ENCODE measurements at regions not wholly inside any gene's neighbourhood (a gene's known extent, or its start where the extent isn't known, plus 50 kb on each side); places are given as distances from the start of the nearest gene placed in this dataset.

DNA sequence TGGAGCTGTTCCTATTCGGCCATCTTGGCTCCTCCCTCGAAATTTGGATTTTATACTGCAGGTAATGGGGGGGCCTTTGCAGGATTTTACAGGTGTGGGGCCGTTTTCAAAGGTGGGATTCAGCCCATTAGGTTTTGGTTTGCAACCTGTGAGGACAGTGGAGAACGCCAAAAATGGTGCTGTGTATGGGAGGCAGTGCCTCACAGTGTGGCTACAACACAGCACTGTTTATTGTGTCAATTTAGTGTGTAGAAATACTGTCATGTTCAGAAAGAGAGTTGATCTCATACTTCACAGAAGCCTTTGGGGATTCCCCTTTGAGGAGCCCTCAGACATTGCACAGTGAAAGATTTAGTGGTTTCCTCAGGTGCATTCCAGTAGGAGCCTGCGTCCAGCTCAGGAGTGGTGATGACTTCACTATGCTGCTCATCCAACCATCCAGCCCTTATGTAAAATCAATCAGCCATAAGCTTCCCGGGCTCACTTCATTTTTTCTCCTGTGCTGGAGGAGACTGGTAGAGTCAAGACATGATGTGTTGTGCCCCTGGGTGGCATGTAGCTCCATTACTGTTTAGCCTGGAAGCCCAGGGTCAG lies 92.7 kb upstream of the PRMT8 start:
- Mint-ChIP-seq H3K9me3 (peaks cover 0 to 12% (median 6%) of the 10 kb centered on the region in 5 donors), H3K4me1 (no peaks in the 10 kb centered on the region), H3K36me3 (no peaks in the 10 kb centered on the region), H3K27ac (no peak overlapping the region), H3K4me3 (no peak overlapping the region), H3K27me3 (peaks cover 30 to 45% of the 10 kb centered on the region in 2 donors)
- POLR2A ChIA-PET = no interaction called here
- no peak for DNase-seq
- Histone ChIP-seq H3K9me3 (ENCODE audit: low read length) (no peaks in the 10 kb centered on the region), H3K27me3 (ENCODE audit: insufficient read depth, low read length, poor library complexity, severe bottlenecking) (peaks cover 7% of the 10 kb centered on the region), H3K36me3 (ENCODE audit: insufficient read depth, low read length) (no peaks in the 10 kb centered on the region), H3K4me1 (ENCODE audit: insufficient read depth, low read length) (no peaks in the 10 kb centered on the region), H3K27ac (ENCODE audit: low read depth, low read length) (no peak overlapping the region), H3K4me3 (ENCODE audit: low read length) (no peak overlapping the region)
- CTCF ChIA-PET = no interaction called here

GRCh38 chr12:3405821-3406220 lies 85.2 kb upstream of the PRMT8 start:
- H3K27ac Mint-ChIP-seq = no peak overlapping the region

DNA sequence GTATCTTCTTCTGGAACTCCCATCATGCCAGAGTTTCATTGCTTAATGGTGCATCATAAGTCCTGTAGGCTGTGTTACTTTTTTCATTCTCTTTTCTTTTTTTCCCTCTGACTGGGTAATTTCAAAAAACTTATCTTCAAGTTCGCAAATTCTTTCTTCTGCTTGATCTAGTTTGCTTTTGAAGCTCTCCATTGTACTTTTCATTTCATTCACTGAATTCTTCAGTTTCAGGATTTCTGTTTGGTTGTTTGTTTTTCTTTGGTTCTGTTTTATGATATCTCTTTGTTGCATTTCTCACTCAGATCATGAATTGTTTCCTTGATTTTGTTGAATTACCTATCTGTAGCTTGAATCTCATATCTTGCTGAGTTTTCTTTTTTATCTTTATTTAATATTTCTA lies 83.3 kb upstream of the PRMT8 start:
- Histone ChIP-seq H3K36me3 (ENCODE audit: insufficient read depth, low read length) (no peaks in the 10 kb centered on the region), H3K4me1 (ENCODE audit: insufficient read depth, low read length) (no peaks in the 10 kb centered on the region), H3K9me3 (ENCODE audit: low read length) (no peaks in the 10 kb centered on the region), H3K27me3 (ENCODE audit: insufficient read depth, low read length, poor library complexity, severe bottlenecking) (no peaks in the 10 kb centered on the region), H3K4me3 (ENCODE audit: low read length) (no peak overlapping the region), H3K27ac (ENCODE audit: low read depth, low read length) (no peak overlapping the region)
- H3K9me3 Mint-ChIP-seq = peaks cover 28 to 44% (median 39%) of the 10 kb centered on the region in 5 donors
- H3K36me3 Mint-ChIP-seq = no peaks in the 10 kb centered on the region
- H3K27me3 Mint-ChIP-seq = peaks cover under 1 to 11% of the 10 kb centered on the region in 2 donors
- H3K4me1 Mint-ChIP-seq = no peaks in the 10 kb centered on the region
- no peak for DNase-seq
- no peak overlapping the region for H3K27ac Mint-ChIP-seq
- no peak overlapping the region for H3K4me3 Mint-ChIP-seq
- CTCF ChIA-PET = interaction anchor here (0.8 to 1.2 kb wide), 2 partner anchors 10 to 98 kb away, joined by 3 read pairs; no protein-coding TSS in a partner anchor
- POLR2A ChIA-PET = no interaction called here

More at GRCh38 chr12:3405821-3406220, 85.2 kb upstream of the PRMT8 start:
- DNase-seq = no peak
- H3K36me3 ChIP-seq (ENCODE audit: insufficient read depth, low read length) = no peaks in the 10 kb centered on the region
- H3K27me3 Mint-ChIP-seq = peaks cover 16 to 17% of the 10 kb centered on the region in 2 donors
- no peaks in the 10 kb centered on the region for H3K4me1 ChIP-seq (ENCODE audit: insufficient read depth, low read length)
- no peak overlapping the region for H3K4me3 Mint-ChIP-seq
- H3K27ac ChIP-seq (ENCODE audit: low read depth, low read length) = no peak overlapping the region
- POLR2A ChIA-PET = no interaction called here
- CTCF ChIA-PET = no interaction called here
- H3K9me3 ChIP-seq (ENCODE audit: low read length) = no peaks in the 10 kb centered on the region
- H3K27me3 ChIP-seq (ENCODE audit: insufficient read depth, low read length, poor library complexity, severe bottlenecking) = no peaks in the 10 kb centered on the region
- H3K36me3 Mint-ChIP-seq = no peaks in the 10 kb centered on the region
- no peak overlapping the region for H3K4me3 ChIP-seq (ENCODE audit: low read length)
- H3K4me1 Mint-ChIP-seq = no peaks in the 10 kb centered on the region
- peaks cover 28 to 43% (median 42%) of the 10 kb centered on the region in 5 donors for H3K9me3 Mint-ChIP-seq

DNA sequence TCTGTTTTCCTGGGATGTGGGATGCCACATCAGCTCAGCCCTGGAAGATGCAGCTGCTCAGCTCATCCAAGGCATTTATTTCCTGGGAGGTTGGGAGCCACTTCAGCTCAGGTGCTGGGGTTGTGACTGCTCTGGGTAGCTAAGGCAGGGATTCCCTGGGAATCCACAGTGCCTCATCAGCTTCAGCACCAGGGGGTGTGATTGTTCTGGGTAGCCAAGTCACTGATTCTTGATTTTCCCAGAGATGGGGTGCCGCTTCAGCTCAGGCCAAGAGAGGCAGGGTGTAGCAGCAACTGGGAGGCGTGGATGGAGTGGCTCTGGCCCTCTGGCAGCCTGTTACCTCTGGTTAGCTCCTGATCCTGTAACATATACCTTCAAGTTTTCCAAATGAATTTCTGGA lies 81.3 kb upstream of the PRMT8 start:
- peaks cover 6 to 11% of the 10 kb centered on the region in 2 donors for H3K27me3 Mint-ChIP-seq
- POLR2A ChIA-PET = no interaction called here
- H3K27me3 ChIP-seq (ENCODE audit: insufficient read depth, low read length, poor library complexity, severe bottlenecking) = no peaks in the 10 kb centered on the region
- no peaks in the 10 kb centered on the region for H3K4me1 Mint-ChIP-seq
- no peak for DNase-seq
- no peaks in the 10 kb centered on the region for H3K9me3 ChIP-seq (ENCODE audit: low read length)
- H3K36me3 Mint-ChIP-seq = no peaks in the 10 kb centered on the region
- H3K4me1 ChIP-seq (ENCODE audit: insufficient read depth, low read length) = no peaks in the 10 kb centered on the region
- H3K4me3 ChIP-seq (ENCODE audit: low read length) = no peak overlapping the region
- H3K27ac Mint-ChIP-seq = no peak overlapping the region
- CTCF ChIA-PET = no interaction called here
- H3K27ac ChIP-seq (ENCODE audit: low read depth, low read length) = no peak overlapping the region
- H3K36me3 ChIP-seq (ENCODE audit: insufficient read depth, low read length) = no peaks in the 10 kb centered on the region
- H3K4me3 Mint-ChIP-seq = no peak overlapping the region
- peaks cover 28 to 37% (median 36%) of the 10 kb centered on the region in 5 donors for H3K9me3 Mint-ChIP-seq

- POLR2A ChIA-PET = no interaction called here
- CTCF ChIA-PET = no interaction called here
- H3K36me3 Mint-ChIP-seq = no peaks in the 10 kb centered on the region
- no peak for DNase-seq
- H3K27ac Mint-ChIP-seq = no peak overlapping the region
- no peaks in the 10 kb centered on the region for H3K27me3 ChIP-seq (ENCODE audit: insufficient read depth, low read length, poor library complexity, severe bottlenecking)
- peaks cover 0 to 5% (median 0%) of the 10 kb centered on the region in 5 donors for H3K9me3 Mint-ChIP-seq
- H3K4me1 ChIP-seq (ENCODE audit: insufficient read depth, low read length) = no peaks in the 10 kb centered on the region
- H3K27ac ChIP-seq (ENCODE audit: low read depth, low read length) = no peak overlapping the region
- H3K36me3 ChIP-seq (ENCODE audit: insufficient read depth, low read length) = no peaks in the 10 kb centered on the region
- H3K4me1 Mint-ChIP-seq = no peaks in the 10 kb centered on the region
- no peak overlapping the region for H3K4me3 Mint-ChIP-seq
- H3K27me3 Mint-ChIP-seq = peaks cover 21 to 53% of the 10 kb centered on the region in 2 donors
- no peak overlapping the region for H3K4me3 ChIP-seq (ENCODE audit: low read length)
- H3K9me3 ChIP-seq (ENCODE audit: low read length) = no peaks in the 10 kb centered on the region
Observed at GRCh38 chr12:3416159-3416558, 74.8 kb upstream of the PRMT8 start.

- Mint-ChIP-seq H3K9me3 (peaks cover 0 to 4% (median 0%) of the 10 kb centered on the region in 5 donors), H3K27ac (no peak overlapping the region), H3K4me3 (no peak overlapping the region), H3K27me3 (peaks cover 21 to 54% of the 10 kb centered on the region in 2 donors), H3K4me1 (no peaks in the 10 kb centered on the region), H3K36me3 (no peaks in the 10 kb centered on the region)
- H3K4me1 ChIP-seq (ENCODE audit: insufficient read depth, low read length) = no peaks in the 10 kb centered on the region
- H3K27ac ChIP-seq (ENCODE audit: low read depth, low read length) = no peak overlapping the region
- no peaks in the 10 kb centered on the region for H3K9me3 ChIP-seq (ENCODE audit: low read length)
- POLR2A ChIA-PET = no interaction called here
- no peaks in the 10 kb centered on the region for H3K27me3 ChIP-seq (ENCODE audit: insufficient read depth, low read length, poor library complexity, severe bottlenecking)
- CTCF ChIA-PET = no interaction called here
- H3K4me3 ChIP-seq (ENCODE audit: low read length) = no peak overlapping the region
- H3K36me3 ChIP-seq (ENCODE audit: insufficient read depth, low read length) = no peaks in the 10 kb centered on the region
- no peak for DNase-seq
Observed at GRCh38 chr12:3416670-3417069, 74.3 kb upstream of the PRMT8 start.

DNA sequence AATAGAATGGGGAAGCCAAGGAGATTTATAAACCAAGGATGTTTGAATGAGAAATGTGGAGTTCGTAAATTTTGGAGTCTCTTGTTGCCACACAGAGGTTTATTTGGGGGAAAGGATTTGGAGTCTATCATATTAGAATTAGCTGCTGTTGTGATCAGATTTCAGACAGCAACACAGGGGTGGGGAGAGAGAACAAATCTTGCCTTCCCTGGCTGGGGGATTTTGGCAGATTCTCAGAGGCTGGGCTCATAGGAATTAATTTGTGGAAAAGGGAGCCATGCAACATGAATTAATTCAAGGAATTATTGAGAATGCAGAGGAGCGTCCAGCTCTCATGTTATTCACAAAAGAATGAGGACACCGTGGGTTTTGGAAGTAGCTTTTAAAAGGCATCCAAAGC lies 73.9 kb upstream of the PRMT8 start:
- no peak overlapping the region for H3K27ac Mint-ChIP-seq

DNA sequence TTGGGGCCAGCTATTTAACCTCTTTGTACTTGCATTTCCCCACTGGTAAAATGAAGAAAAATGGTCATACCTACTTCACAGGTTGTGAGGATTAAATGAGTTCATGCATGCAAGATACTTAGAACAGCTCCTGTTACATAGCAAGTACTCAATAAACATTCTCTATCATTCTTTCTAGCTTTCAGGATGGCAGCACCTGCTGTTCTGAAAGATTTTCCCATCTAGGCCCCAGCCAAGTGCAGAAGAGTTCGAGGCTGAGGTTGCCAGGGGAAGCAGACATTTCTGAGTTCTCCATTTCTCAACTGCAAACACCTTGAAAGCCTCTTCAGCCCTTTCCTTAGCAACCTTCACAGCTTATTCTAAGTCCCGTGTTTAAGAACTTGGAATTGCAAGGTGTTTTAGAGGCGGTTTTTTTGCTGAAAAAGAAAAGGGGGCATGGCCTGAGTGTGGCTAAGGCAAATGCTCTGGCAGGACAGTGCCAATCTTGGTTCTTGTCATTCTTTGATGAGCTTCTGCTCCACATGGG lies 73.0 kb upstream of the PRMT8 start:
- no peaks in the 10 kb centered on the region for H3K36me3 ChIP-seq (ENCODE audit: insufficient read depth, low read length)
- no peaks in the 10 kb centered on the region for H3K27me3 ChIP-seq (ENCODE audit: insufficient read depth, low read length, poor library complexity, severe bottlenecking)
- CTCF ChIA-PET = interaction anchor here (1.2 kb wide), 1 partner anchor 10 kb away, joined by 3 read pairs; no protein-coding TSS in a partner anchor
- no peak overlapping the region for H3K4me3 ChIP-seq (ENCODE audit: low read length)
- H3K4me1 ChIP-seq (ENCODE audit: insufficient read depth, low read length) = no peaks in the 10 kb centered on the region
- H3K9me3 ChIP-seq (ENCODE audit: low read length) = no peaks in the 10 kb centered on the region
- Mint-ChIP-seq H3K4me3 (no peak overlapping the region), H3K27me3 (peaks cover 21 to 61% of the 10 kb centered on the region in 2 donors), H3K9me3 (peaks cover 0 to 4% (median 0%) of the 10 kb centered on the region in 5 donors), H3K36me3 (no peaks in the 10 kb centered on the region), H3K27ac (no peak overlapping the region), H3K4me1 (no peaks in the 10 kb centered on the region)
- no peak overlapping the region for H3K27ac ChIP-seq (ENCODE audit: low read depth, low read length)
- no peak for DNase-seq
- POLR2A ChIA-PET = no interaction called here

More for the DNA sequence above, 73.9 kb upstream of the PRMT8 start:
- Mint-ChIP-seq H3K27me3 (peaks cover 21 to 56% of the 10 kb centered on the region in 2 donors), H3K4me3 (no peak overlapping the region), H3K9me3 (peaks cover 0 to 4% (median 0%) of the 10 kb centered on the region in 5 donors), H3K4me1 (no peaks in the 10 kb centered on the region), H3K36me3 (no peaks in the 10 kb centered on the region)
- Histone ChIP-seq H3K27ac (ENCODE audit: low read depth, low read length) (no peak overlapping the region), H3K9me3 (ENCODE audit: low read length) (no peaks in the 10 kb centered on the region), H3K36me3 (ENCODE audit: insufficient read depth, low read length) (no peaks in the 10 kb centered on the region), H3K4me3 (ENCODE audit: low read length) (no peak overlapping the region), H3K27me3 (ENCODE audit: insufficient read depth, low read length, poor library complexity, severe bottlenecking) (no peaks in the 10 kb centered on the region), H3K4me1 (ENCODE audit: insufficient read depth, low read length) (no peaks in the 10 kb centered on the region)
- ChIA-PET POLR2A (no interaction called here), CTCF (no interaction called here)
- DNase-seq = no peak
